ENCODE measurements at regions not wholly inside any gene's neighbourhood (a gene's known extent, or its start where the extent isn't known, plus 50 kb on each side); places are given as distances from the start of the nearest gene placed in this dataset.
"Not testable (repeated sequence)": the region's sequence is repeated elsewhere in the genome, so short reads cannot be mapped to it uniquely, and the experiment has no call there.

DNA sequence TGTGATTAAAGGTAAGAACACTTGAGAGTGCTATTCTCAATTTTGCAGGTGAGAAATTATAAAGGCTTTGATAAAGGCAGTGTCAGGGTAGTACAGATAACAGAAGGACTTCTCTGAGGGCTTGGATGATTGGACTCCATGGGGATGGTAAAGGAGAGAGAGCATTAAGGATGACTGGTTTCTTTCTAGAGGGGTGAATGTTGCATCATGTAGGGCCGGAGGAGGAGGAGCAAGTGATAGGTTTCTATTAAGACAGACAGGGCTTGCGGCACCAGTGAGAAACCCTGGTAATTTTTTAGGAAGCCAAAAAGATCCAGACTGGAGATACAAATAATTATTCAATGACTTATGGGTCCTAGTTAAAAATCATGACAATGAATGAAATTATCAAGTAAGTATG lies 230.7 kb upstream of the MME start:
- H3K4me3 ChIP-seq (ENCODE audit: low read length): no peak overlapping the region
- DNase-seq (ENCODE audit: low read depth): no peak
- no peak for TF ChIP-seq CTCF (conservative IDR thresholded peaks at IDR 0.05; ENCODE audit: low read depth, low read length)

- no peak overlapping the region for H3K4me3 ChIP-seq (ENCODE audit: low read length)
- DNase-seq (ENCODE audit: low read depth): no peak
- TF ChIP-seq CTCF (conservative IDR thresholded peaks at IDR 0.05; ENCODE audit: low read depth, low read length): no peak
Observed at GRCh38 chr3:154844863-154845262, 235.3 kb upstream of the MME start.

- no peak overlapping the region for H3K4me3 ChIP-seq (ENCODE audit: low read length)
- no peak for TF ChIP-seq CTCF (conservative IDR thresholded peaks at IDR 0.05; ENCODE audit: low read depth, low read length)
- no peak for DNase-seq (ENCODE audit: low read depth)
Observed at GRCh38 chr3:154843647-154844046, 236.5 kb upstream of the MME start.

- H3K4me3 ChIP-seq (ENCODE audit: low read length): no peak overlapping the region
- DNase-seq (ENCODE audit: low read depth): no peak
Observed at GRCh38 chr3:154842536-154842935, 237.6 kb upstream of the MME start.

GRCh38 chr3:154835639-154836038 lies 244.5 kb upstream of the MME start:
- no peak for DNase-seq (ENCODE audit: low read depth)
- H3K4me3 ChIP-seq (ENCODE audit: low read length): no peak overlapping the region
- no peak for TF ChIP-seq CTCF (conservative IDR thresholded peaks at IDR 0.05; ENCODE audit: low read depth, low read length)

More at GRCh38 chr3:154842536-154842935, 237.6 kb upstream of the MME start:
- TF ChIP-seq CTCF (conservative IDR thresholded peaks at IDR 0.05; ENCODE audit: low read depth, low read length): no peak

- not testable (repeated sequence) for H3K4me3 ChIP-seq (ENCODE audit: low read length); DNase-seq (ENCODE audit: low read depth)
Observed at GRCh38 chr3:154834831-154835230, 245.3 kb upstream of the MME start.

DNA sequence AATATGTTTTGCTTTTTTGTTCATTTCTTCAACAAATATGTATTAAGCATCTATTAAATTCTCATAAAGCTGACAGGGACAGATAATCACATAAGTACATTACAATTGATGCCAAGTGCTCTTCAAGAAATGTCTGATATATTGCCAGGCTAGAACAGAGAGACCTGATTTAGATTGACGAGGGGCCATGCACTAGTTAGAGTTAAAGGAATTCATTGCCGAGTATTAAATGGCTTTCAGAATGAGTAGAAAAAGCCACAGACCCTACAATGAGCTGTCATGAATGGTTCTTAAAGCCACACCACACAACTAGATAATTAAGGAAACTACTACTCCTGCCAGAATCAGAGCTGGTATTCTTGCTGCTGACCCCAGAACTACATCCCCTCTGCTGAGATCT lies 250.2 kb upstream of the MME start:
- no peak overlapping the region for H3K4me3 ChIP-seq (ENCODE audit: low read length)
- no peak for DNase-seq (ENCODE audit: low read depth)
- TF ChIP-seq CTCF (conservative IDR thresholded peaks at IDR 0.05; ENCODE audit: low read depth, low read length): no peak

DNA sequence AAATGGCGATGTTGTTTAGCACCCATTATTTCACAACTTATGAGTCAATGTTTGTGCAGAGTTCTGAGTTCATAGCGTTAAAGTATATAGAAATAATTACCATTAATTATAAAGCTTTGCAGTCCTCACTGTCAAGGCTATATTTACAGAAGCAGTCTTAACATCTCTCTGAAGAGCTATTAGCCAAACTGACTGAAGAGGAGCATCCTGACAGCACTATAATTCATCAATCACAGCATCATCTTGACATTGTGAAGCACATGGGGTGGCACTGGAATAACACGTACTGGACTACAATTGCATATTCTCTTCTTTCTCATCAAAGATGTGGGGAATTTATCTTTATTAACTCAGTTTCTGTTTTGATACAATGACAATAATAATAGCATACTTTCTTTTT lies 260.6 kb upstream of the MME start:
- no peak overlapping the region for H3K4me3 ChIP-seq (ENCODE audit: low read length)
- no peak for TF ChIP-seq CTCF (conservative IDR thresholded peaks at IDR 0.05; ENCODE audit: low read depth, low read length)
- no peak for DNase-seq (ENCODE audit: low read depth)
